Fibroblast of skin of left quadriceps (primary cell): ENCODE measurements at regions not wholly inside any gene's neighbourhood (a gene's known extent, or its start where the extent isn't known, plus 50 kb on each side); places are given as distances from the start of the nearest gene placed in this dataset.

ENCODE experiments used
- DNase-seq, 2 experiments: peaks; one replicate each; pipeline ENCODE4 v3.0.0-alpha.2; 2013; ENCODE audit warnings: low read depth in 2 of 2

- no peak for DNase-seq
These were observed 80.9 kb upstream of the ARHGAP28 start for GRCh38 chr18:6648581-6648980.

- DNase-seq, result no peak
These were observed 79.9 kb upstream of the ARHGAP28 start for GRCh38 chr18:6649421-6650126.

GRCh38 chr18:6650127-6650507 lies 79.4 kb upstream of the ARHGAP28 start:
- DNase-seq, result no peak

- DNase-seq, result no peak
These were observed 78.8 kb upstream of the ARHGAP28 start for GRCh38 chr18:6650747-6651146.

GRCh38 chr18:6652098-6652497 lies 77.4 kb upstream of the ARHGAP28 start:
- no peak for DNase-seq

GRCh38 chr18:6653880-6654279 lies 75.6 kb upstream of the ARHGAP28 start:
- no peak for DNase-seq

- peak in 1 of 2 experiments; percentile 19 for DNase-seq
These were observed 69.4 kb upstream of the ARHGAP28 start for GRCh38 chr18:6659963-6660725.

- peak; percentile 32 to 36 for DNase-seq
These were observed 67.7 kb upstream of the ARHGAP28 start for GRCh38 chr18:6661692-6662415.

GRCh38 chr18:6666012-6666685 lies 63.4 kb upstream of the ARHGAP28 start:
- peak; percentile 43 to 50 for DNase-seq

GRCh38 chr18:6668836-6669235 lies 60.7 kb upstream of the ARHGAP28 start:
- no peak for DNase-seq

- no peak for DNase-seq
These were observed 56.7 kb upstream of the ARHGAP28 start for GRCh38 chr18:6672821-6673308.

- no peak for DNase-seq
These were observed 52.4 kb upstream of the ARHGAP28 start for GRCh38 chr18:6677086-6677485.

- no peak for DNase-seq
These were observed 50.3 kb upstream of the ARHGAP28 start for GRCh38 chr18:6679201-6679600.
